ENCODE measurements at regions not wholly inside any gene's neighbourhood (a gene's known extent, or its start where the extent isn't known, plus 50 kb on each side); places are given as distances from the start of the nearest gene placed in this dataset.

DNA sequence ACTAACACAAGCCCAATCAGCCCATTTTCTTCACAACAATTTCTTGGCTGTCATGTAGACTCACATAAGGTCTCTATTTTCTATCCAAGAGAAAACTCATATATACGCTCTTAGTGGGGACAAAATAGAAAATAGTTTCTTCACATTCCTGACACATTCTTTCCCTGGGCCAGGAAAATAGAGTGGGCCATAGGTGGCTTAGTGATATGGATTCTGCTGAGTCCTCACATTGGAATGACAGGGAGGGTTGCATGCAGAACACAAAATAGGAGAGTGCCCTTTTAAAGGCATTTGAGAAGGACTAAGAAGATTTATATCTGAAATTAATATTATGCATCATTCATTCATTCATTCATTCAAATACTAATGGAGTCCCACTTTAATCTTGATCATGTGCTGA, 207.7 kb downstream of the LYPLAL1 start (continued):
- TF ChIP-seq, protein P1, sequence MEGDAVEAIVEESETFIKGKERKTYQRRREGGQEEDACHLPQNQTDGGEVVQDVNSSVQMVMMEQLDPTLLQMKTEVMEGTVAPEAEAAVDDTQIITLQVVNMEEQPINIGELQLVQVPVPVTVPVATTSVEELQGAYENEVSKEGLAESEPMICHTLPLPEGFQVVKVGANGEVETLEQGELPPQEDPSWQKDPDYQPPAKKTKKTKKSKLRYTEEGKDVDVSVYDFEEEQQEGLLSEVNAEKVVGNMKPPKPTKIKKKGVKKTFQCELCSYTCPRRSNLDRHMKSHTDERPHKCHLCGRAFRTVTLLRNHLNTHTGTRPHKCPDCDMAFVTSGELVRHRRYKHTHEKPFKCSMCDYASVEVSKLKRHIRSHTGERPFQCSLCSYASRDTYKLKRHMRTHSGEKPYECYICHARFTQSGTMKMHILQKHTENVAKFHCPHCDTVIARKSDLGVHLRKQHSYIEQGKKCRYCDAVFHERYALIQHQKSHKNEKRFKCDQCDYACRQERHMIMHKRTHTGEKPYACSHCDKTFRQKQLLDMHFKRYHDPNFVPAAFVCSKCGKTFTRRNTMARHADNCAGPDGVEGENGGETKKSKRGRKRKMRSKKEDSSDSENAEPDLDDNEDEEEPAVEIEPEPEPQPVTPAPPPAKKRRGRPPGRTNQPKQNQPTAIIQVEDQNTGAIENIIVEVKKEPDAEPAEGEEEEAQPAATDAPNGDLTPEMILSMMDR (IDR thresholded peaks at IDR 0.05; ENCODE audit: control extremely low read depth in 1 of 3, insufficient read depth in 1 of 3, low read depth in 1 of 3, low read length in 3 of 3): no peak
- TF ChIP-seq SUZ12 (IDR thresholded peaks at IDR 0.05; ENCODE audit: low read length): no peak
- TF ChIP-seq KDM5A (IDR thresholded peaks at IDR 0.05; ENCODE audit: low read length): no peak
- TF ChIP-seq KDM1A (IDR thresholded peaks at IDR 0.05; ENCODE audit: borderline replicate concordance, low read length): no peak
- no peak for TF ChIP-seq EZH2 (IDR thresholded peaks at IDR 0.05; ENCODE audit: low read depth, low read length, severe bottlenecking)
- no peak for TF ChIP-seq CHD7 (IDR thresholded peaks at IDR 0.05; ENCODE audit: insufficient replicate concordance, low read length)
- no peak for TF ChIP-seq GABPA (IDR thresholded peaks at IDR 0.05; ENCODE audit: borderline replicate concordance, insufficient read depth, low read length)
- TF ChIP-seq BCL11A (IDR thresholded peaks at IDR 0.05; ENCODE audit: low read depth in 2 of 2, low read length in 2 of 2): no peak
